Prostate gland (tissue), 2 donors: ENCODE measurements at regions not wholly inside any gene's neighbourhood (a gene's known extent, or its start where the extent isn't known, plus 50 kb on each side); places are given as distances from the start of the nearest gene placed in this dataset.

Experiments used
- DNase-seq: peaks from one replicate; pipeline ENCODE4 v3.0.0-alpha.2; 2019; ENCODE audit warnings: low spot score
- H3K27ac ChIP-seq, 2 donors: fragments of 200-600 bp; sonication (generic); 2 replicates each; pipeline ENCODE4 v1.5.1; 2017 to 2019
- H3K27me3 ChIP-seq: fragments of 200-600 bp; sonication (generic); replicated peaks from 2 replicates; pipeline ENCODE4 v1.5.1; 2019; ENCODE audit not compliant: insufficient read depth
- H3K36me3 ChIP-seq, 2 donors: fragments of 200-600 bp; sonication (generic); 1 replicate in 1 of 2; 2 replicates in 1 of 2; pipeline versions ENCODE4 v1.5.1 to v1.8.1; 2017 to 2019
- H3K4me1 ChIP-seq: fragments of 200-600 bp; sonication (generic); replicated peaks from 2 replicates; pipeline ENCODE4 v1.5.1; 2019
- H3K4me3 ChIP-seq, 2 donors: fragments of 200-600 bp; sonication (generic); 2 replicates each; pipeline ENCODE4 v1.5.1; 2017 to 2019
- H3K9me3 ChIP-seq: fragments of 200-600 bp; sonication (generic); 2 replicates; pipeline ENCODE4 v1.5.1; 2017
- POLR2A ChIP-seq: fragments of 450-650 bp; IDR thresholded peaks from one replicate; pipeline ENCODE4 v1.6.1; 2016; ENCODE audit warnings: antibody characterized with exemption, mild to moderate bottlenecking
- POLR2AphosphoS5 ChIP-seq: sonication (generic); formaldehyde crosslinking; IDR thresholded peaks from one replicate; pipeline ENCODE4 v1.6.1; 2017; ENCODE audit warnings: antibody characterized with exemption
- WGBS: methylation state at CpG from one replicate; pipeline ENCODE4 v1.1.5; 2018; 5-methylcytosine and 5-hydroxymethylcytosine counted together
- intact Hi-C: fragments of 100-400 bp; cut with DNase I; formaldehyde crosslinking; loops from one replicate; pipeline ENCODE4 v1.14.2; 2022
- TF ChIP-seq, protein P1 (sequence below), 4 experiments: fragments of 200-600 bp in 2 of 4; fragments of 450-650 bp in 2 of 4; sonication (generic) in 2 of 4; IDR thresholded peaks; 1 replicate in 3 of 4; 2 replicates in 1 of 4; pipeline ENCODE4 v1.5.1; 2016 to 2019; ENCODE audit warnings: antibody characterized with exemption in 4 of 4, mild to moderate bottlenecking in 2 of 4, moderate library complexity in 2 of 4

DNA sequence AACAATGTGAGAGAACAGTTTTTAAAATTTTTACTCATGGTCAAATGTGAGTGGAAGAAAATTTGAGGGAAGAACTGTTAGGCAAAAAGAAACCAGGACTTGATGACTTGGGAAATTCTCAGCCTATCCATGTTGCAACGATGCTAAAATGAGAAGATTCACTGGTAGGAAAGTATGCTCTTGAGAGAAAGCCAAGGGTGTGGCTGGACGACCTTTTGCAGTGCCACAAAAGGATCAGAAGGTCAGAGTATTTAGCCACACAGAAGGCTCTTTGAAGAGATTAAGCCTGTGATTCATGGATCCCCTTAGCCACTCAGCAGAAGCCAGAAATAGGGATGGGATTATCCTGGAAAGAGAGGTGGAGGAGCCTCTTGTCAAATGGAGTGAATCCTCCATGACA, 336.8 kb downstream of the LRIG3 start:
- TF ChIP-seq POLR2AphosphoS5 (no peak), POLR2A (no peak)
- TF ChIP-seq, protein P1, sequence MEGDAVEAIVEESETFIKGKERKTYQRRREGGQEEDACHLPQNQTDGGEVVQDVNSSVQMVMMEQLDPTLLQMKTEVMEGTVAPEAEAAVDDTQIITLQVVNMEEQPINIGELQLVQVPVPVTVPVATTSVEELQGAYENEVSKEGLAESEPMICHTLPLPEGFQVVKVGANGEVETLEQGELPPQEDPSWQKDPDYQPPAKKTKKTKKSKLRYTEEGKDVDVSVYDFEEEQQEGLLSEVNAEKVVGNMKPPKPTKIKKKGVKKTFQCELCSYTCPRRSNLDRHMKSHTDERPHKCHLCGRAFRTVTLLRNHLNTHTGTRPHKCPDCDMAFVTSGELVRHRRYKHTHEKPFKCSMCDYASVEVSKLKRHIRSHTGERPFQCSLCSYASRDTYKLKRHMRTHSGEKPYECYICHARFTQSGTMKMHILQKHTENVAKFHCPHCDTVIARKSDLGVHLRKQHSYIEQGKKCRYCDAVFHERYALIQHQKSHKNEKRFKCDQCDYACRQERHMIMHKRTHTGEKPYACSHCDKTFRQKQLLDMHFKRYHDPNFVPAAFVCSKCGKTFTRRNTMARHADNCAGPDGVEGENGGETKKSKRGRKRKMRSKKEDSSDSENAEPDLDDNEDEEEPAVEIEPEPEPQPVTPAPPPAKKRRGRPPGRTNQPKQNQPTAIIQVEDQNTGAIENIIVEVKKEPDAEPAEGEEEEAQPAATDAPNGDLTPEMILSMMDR (IDR thresholded peaks at IDR 0.05): no peak
- Histone ChIP-seq H3K9me3 (no peaks in the 10 kb centered on the region), H3K36me3 (no peaks in the 10 kb centered on the region), H3K4me3 (no peak overlapping the region), H3K4me1 (no peaks in the 10 kb centered on the region), H3K27me3 (no peaks in the 10 kb centered on the region), H3K27ac (no peak overlapping the region)
- no peak for DNase-seq
- intact Hi-C loops: no loop called here
- 67% methylated on average over 2 of the region's 2 CpGs for WGBS

DNA sequence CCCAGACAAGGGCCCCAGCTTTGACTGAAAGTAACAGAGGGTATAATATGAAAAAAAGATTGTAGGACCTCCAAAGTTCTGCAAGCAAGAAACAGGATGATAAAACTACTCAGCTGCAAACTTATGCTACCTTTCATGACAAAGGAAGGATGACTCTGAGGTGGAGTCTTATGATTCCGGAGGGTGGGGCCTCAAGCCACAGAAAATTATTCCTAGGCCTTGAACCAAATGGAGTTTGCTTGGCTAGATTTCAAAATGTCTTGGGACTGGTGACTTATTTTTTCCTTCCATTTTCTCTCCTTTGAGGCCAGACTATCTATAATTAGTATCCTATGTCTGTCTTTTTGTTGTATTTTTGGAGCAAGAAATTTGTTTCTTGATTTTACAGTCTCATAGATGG, 336.4 kb downstream of the LRIG3 start:
- Histone ChIP-seq H3K4me3 (no peak overlapping the region), H3K4me1 (no peaks in the 10 kb centered on the region), H3K36me3 (no peaks in the 10 kb centered on the region), H3K9me3 (no peaks in the 10 kb centered on the region), H3K27ac (no peak overlapping the region), H3K27me3 (no peaks in the 10 kb centered on the region)
- TF ChIP-seq POLR2AphosphoS5: no peak
- TF ChIP-seq, protein P1 (IDR thresholded peaks at IDR 0.05): no peak
- no peak for DNase-seq
- 84% methylated on average over 1 of the region's 1 CpG for WGBS
- intact Hi-C loops: no loop called here

DNA sequence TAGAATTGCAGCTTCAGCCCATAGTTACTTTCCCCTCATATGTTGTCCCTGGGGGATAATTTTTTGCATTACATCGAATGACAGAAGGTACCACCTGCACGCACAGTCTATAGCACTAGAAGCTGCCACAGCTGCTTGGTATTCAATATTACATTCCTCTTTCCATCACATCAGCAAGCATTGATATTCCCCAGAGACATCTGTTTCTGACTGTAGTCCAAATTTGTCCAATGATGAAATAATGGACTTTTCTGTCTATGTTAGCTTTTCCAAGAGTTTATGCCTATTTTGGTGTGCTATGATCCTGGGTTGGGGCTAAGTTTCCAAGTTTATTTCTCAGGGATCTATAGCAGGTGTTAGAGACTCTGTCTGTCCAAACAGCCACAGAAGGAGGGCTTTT, 335.4 kb downstream of the LRIG3 start:
- Histone ChIP-seq H3K4me1 (no peaks in the 10 kb centered on the region), H3K9me3 (no peaks in the 10 kb centered on the region), H3K4me3 (no peak overlapping the region), H3K27ac (no peak overlapping the region), H3K36me3 (no peaks in the 10 kb centered on the region), H3K27me3 (no peaks in the 10 kb centered on the region)
- WGBS: 92% methylated on average over 2 of the region's 2 CpGs
- DNase-seq: no peak
- intact Hi-C loops: no loop called here
- no peak for TF ChIP-seq POLR2AphosphoS5
- no peak for TF ChIP-seq POLR2A
- TF ChIP-seq, protein P1 (IDR thresholded peaks at IDR 0.05): no peak

DNA sequence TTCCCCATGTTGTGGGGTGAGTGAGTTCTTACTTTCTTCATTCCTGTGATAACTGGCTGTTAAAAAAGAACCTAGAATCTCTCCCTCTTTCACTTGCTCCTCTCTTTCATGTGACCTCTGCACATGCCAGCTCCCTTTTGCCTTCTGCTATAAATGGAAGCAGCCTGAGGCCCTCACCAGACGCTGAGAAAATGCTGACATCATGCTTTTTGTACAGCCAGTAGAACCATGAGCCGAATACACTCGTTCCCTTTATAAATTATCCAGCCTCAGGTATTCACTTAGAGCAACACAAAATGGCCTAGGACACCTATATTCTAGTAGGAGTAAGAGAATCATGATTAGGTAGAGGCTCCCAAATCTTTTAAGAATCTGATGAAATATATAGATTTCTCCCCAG, 333.5 kb downstream of the LRIG3 start:
- Histone ChIP-seq H3K4me3 (no peak overlapping the region), H3K27me3 (no peaks in the 10 kb centered on the region), H3K9me3 (no peaks in the 10 kb centered on the region), H3K4me1 (no peaks in the 10 kb centered on the region), H3K27ac (no peak overlapping the region), H3K36me3 (no peaks in the 10 kb centered on the region)
- WGBS: 62% methylated on average over 3 of the region's 3 CpGs
- no peak for DNase-seq
- no peak for TF ChIP-seq POLR2AphosphoS5
- no peak for TF ChIP-seq POLR2A
- TF ChIP-seq, protein P1 (IDR thresholded peaks at IDR 0.05): no peak
- intact Hi-C loops: no loop called here

DNA sequence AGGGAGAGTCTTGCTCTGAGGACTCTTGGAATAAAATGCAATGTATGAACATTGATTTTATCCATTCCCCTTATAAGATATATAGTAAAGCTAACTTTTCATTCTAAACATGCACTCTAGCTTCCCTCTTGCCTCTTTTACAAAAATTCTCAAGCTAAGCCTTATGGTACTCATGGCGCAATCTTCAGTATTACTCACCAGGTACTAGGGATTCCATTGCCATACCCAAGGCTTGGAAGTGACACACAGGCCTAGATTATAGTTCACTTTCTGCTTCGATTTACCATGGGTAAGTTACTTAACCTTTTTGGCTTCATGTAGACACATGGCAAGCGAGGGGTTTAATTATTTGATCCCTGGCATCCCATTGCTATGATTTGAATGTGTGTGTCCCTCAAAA, 331.5 kb downstream of the LRIG3 start:
- intact Hi-C loops: no loop called here
- TF ChIP-seq, protein P1 (IDR thresholded peaks at IDR 0.05): no peak
- TF ChIP-seq POLR2AphosphoS5 (no peak), POLR2A (no peak)
- Histone ChIP-seq H3K4me3 (no peak overlapping the region), H3K36me3 (no peaks in the 10 kb centered on the region), H3K27ac (no peak overlapping the region), H3K27me3 (no peaks in the 10 kb centered on the region), H3K9me3 (no peaks in the 10 kb centered on the region), H3K4me1 (no peaks in the 10 kb centered on the region)
- 64% methylated on average over 3 of the region's 3 CpGs for WGBS
- DNase-seq: no peak
